Fibroblast of lung (primary cell): ENCODE measurements at regions not wholly inside any gene's neighbourhood (a gene's known extent, or its start where the extent isn't known, plus 50 kb on each side); places are given as distances from the start of the nearest gene placed in this dataset.

ENCODE experiments used
- DNase-seq, 2 donors: peaks; one replicate each; pipeline versions ENCODE4 v3.0.0 to v3.0.0-alpha.2; 2010; ENCODE audit warnings: low read depth in 2 of 2
- H2AFZ ChIP-seq: 2 replicates; pipeline ENCODE4 v1.5.1; 2012; ENCODE audit warnings: low read length, control low read depth, inconsistent platforms
- H3K27ac ChIP-seq: 2 replicates; pipeline ENCODE4 v1.5.1; 2011; ENCODE audit warnings: low read length, control low read depth; ENCODE audit not compliant: insufficient read depth
- H3K27me3 ChIP-seq: 2 replicates; pipeline ENCODE4 v1.5.1; 2011; ENCODE audit warnings: mild to moderate bottlenecking, low read length; ENCODE audit not compliant: control insufficient read depth, insufficient read depth
- H3K36me3 ChIP-seq: 2 replicates; pipeline ENCODE4 v1.5.1; 2011; ENCODE audit warnings: low read length; ENCODE audit not compliant: control insufficient read depth, insufficient read depth
- H3K4me1 ChIP-seq: 2 replicates; pipeline ENCODE4 v1.5.1; 2011; ENCODE audit warnings: low read length; ENCODE audit not compliant: control insufficient read depth, insufficient read depth; ENCODE audit errors: extremely low read depth
- H3K4me2 ChIP-seq: 2 replicates; pipeline ENCODE4 v1.5.1; 2011; ENCODE audit warnings: low read length, control low read depth; ENCODE audit not compliant: insufficient read depth; ENCODE audit errors: extremely low read depth
- H3K4me3 ChIP-seq, 4 experiments: fragments of 200-600 bp in 1 of 4; sonication (generic) in 1 of 4; replicated peaks in 1 of 4; 2 replicates each; pipeline ENCODE4 v1.5.1; 2011 to 2016; ENCODE audit warnings: low read length in 4 of 4, low read depth in 3 of 4, mild to moderate bottlenecking in 3 of 4, control low read depth in 2 of 4, inconsistent platforms in 1 of 4, mixed read lengths in 1 of 4; ENCODE audit not compliant: insufficient read depth in 1 of 4; ENCODE audit errors: control extremely low read depth in 1 of 4
- H3K79me2 ChIP-seq: 2 replicates; pipeline ENCODE4 v1.5.1; 2012; ENCODE audit warnings: mild to moderate bottlenecking, low read length, inconsistent platforms; ENCODE audit not compliant: control insufficient read depth, insufficient read depth
- H3K9ac ChIP-seq: 2 replicates; pipeline ENCODE4 v1.5.1; 2011; ENCODE audit warnings: mild to moderate bottlenecking, low read length, control low read depth; ENCODE audit not compliant: insufficient read depth
- H3K9me3 ChIP-seq: 2 replicates; pipeline ENCODE4 v1.5.1; 2012; ENCODE audit warnings: low read depth, low read length; ENCODE audit not compliant: control insufficient read depth, insufficient read depth
- H4K20me1 ChIP-seq: 2 replicates; pipeline ENCODE4 v1.5.1; 2011; ENCODE audit warnings: low read length; ENCODE audit not compliant: control insufficient read depth, insufficient read depth; ENCODE audit errors: extremely low read depth
- EZH2 ChIP-seq: IDR thresholded peaks from 2 replicates; pipeline ENCODE4 v1.5.1; 2012; ENCODE audit warnings: low read length, control low read depth, mild to moderate bottlenecking; ENCODE audit errors: missing control alignments
- TF ChIP-seq, protein P1 (sequence below), 2 donors: IDR thresholded peaks in 1 of 2; conservative IDR thresholded peaks in 1 of 2; 1 replicate in 1 of 2; 2 replicates in 1 of 2; pipeline ENCODE4 v1.5.1; 2011 to 2012; ENCODE audit warnings: low read length in 2 of 2, control low read depth in 1 of 2, inconsistent platforms in 1 of 2, low read depth in 1 of 2, mild to moderate bottlenecking in 1 of 2

DNA sequence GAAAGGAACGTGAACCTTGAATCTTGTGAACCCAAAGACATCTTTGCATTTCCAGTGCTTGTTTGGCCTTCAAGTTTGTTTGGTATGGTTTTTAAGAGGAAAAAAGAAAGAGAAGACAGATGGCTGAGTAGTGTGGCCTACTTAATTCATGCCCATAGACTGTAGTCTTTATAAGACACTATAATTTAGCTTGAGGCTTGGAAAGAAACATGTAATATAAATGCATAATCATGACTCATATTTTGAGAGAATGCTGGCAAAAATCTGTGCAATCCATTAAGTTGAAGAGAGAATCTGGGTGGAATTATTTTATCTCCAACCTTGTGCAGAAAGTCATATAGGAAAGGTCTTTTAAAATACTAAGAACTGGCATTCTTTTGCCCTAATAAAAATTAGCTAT lies 179.3 kb downstream of the SIPA1L2 start:
- TF ChIP-seq EZH2: no peak
- TF ChIP-seq, protein P1, sequence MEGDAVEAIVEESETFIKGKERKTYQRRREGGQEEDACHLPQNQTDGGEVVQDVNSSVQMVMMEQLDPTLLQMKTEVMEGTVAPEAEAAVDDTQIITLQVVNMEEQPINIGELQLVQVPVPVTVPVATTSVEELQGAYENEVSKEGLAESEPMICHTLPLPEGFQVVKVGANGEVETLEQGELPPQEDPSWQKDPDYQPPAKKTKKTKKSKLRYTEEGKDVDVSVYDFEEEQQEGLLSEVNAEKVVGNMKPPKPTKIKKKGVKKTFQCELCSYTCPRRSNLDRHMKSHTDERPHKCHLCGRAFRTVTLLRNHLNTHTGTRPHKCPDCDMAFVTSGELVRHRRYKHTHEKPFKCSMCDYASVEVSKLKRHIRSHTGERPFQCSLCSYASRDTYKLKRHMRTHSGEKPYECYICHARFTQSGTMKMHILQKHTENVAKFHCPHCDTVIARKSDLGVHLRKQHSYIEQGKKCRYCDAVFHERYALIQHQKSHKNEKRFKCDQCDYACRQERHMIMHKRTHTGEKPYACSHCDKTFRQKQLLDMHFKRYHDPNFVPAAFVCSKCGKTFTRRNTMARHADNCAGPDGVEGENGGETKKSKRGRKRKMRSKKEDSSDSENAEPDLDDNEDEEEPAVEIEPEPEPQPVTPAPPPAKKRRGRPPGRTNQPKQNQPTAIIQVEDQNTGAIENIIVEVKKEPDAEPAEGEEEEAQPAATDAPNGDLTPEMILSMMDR (conservative IDR thresholded peaks at IDR 0.05 in 1 of 2, IDR thresholded peaks at IDR 0.05 in 1 of 2; ENCODE audit: low read depth in 1 of 2, low read length in 2 of 2): no peak
- no peak overlapping the region for H3K4me3 ChIP-seq
- no peaks in the 10 kb centered on the region for H4K20me1 ChIP-seq
- no peaks in the 10 kb centered on the region for H3K27me3 ChIP-seq
- H3K9ac ChIP-seq: no peak overlapping the region
- H3K4me2 ChIP-seq: no peak overlapping the region
- H3K36me3 ChIP-seq: no peaks in the 10 kb centered on the region
- no peaks in the 10 kb centered on the region for H3K4me1 ChIP-seq
- peak in 1 of 2 donors; percentile 25 for DNase-seq
- no peaks in the 10 kb centered on the region for H3K9me3 ChIP-seq
- no peaks in the 10 kb centered on the region for H3K79me2 ChIP-seq
- no peak overlapping the region for H3K27ac ChIP-seq
- no peak overlapping the region for H2AFZ ChIP-seq

DNA sequence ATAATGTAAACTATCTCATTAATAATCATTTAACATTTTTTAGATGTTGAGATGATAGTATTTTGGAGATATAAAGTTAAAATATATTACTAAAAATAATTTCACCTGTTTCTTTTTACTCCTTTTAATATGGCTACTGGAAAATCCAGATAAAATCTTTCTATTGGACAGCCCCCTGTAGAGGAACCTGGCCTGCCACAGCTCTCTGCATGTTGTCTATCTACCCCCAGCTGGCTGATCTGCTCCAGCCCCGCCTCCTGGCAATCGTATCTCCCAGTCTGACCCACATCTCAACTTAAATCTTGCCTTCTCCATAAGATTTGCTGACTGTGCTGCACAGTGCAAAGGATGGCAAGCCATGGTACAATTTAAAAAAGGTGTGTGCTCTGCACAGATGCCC lies 182.8 kb downstream of the SIPA1L2 start:
- TF ChIP-seq, protein P1 (conservative IDR thresholded peaks at IDR 0.05 in 1 of 2, IDR thresholded peaks at IDR 0.05 in 1 of 2; ENCODE audit: low read depth in 1 of 2, low read length in 2 of 2): no peak
- no peak for TF ChIP-seq EZH2
- no peaks in the 10 kb centered on the region for H3K4me1 ChIP-seq
- H3K36me3 ChIP-seq: no peaks in the 10 kb centered on the region
- H3K27me3 ChIP-seq: no peaks in the 10 kb centered on the region
- H3K79me2 ChIP-seq: no peaks in the 10 kb centered on the region
- H3K9me3 ChIP-seq: no peaks in the 10 kb centered on the region
- H3K27ac ChIP-seq: no peak overlapping the region
- DNase-seq: no peak
- H3K4me3 ChIP-seq: no peak overlapping the region
- H4K20me1 ChIP-seq: no peaks in the 10 kb centered on the region
- H2AFZ ChIP-seq: no peak overlapping the region
- H3K4me2 ChIP-seq: no peak overlapping the region
- H3K9ac ChIP-seq: no peak overlapping the region

DNA sequence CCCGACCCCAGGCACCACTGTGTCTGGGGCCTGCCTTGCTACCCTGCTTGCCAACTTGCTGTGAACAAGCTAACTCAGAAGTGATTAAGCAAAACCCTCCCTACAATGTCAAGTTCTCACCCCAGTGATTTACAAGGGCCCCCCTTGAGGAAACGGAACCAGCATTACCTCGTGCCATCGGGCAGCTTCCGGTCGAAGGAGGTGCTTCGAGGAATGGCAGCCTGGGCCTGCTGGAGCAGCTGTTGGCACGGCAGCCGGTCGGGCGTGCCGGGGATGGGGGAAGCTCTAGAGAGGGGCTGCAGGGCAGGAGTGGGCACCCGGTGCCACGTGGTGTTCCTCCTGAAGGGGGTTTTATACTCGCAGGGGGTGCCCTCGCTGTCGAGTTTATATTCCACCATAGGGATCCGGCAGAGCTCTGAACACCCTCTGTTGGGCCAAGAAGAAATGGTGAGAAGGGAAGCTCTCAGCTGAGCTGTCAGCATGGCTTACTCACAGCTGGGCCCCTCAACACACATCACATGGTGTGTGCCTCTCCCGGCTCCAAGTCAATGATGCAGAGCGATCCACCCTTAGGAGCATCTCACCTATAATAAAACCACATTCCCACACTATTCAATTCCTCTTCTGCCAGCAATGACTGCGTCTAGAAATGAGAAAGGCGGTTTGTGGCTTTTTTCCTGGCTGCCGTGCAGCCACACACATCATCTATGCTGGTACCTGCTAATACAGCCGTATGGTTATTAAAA lies 184.4 kb downstream of the SIPA1L2 start:
- H3K27ac ChIP-seq: no peak overlapping the region
- H3K4me2 ChIP-seq: no peak overlapping the region
- no peaks in the 10 kb centered on the region for H3K4me1 ChIP-seq
- no peaks in the 10 kb centered on the region for H3K79me2 ChIP-seq
- no peaks in the 10 kb centered on the region for H3K9me3 ChIP-seq
- no peak overlapping the region for H2AFZ ChIP-seq
- H4K20me1 ChIP-seq: no peaks in the 10 kb centered on the region
- DNase-seq: no peak
- H3K36me3 ChIP-seq: no peaks in the 10 kb centered on the region
- no peak overlapping the region for H3K9ac ChIP-seq
- H3K27me3 ChIP-seq: no peaks in the 10 kb centered on the region
- TF ChIP-seq, protein P1 (conservative IDR thresholded peaks at IDR 0.05 in 1 of 2, IDR thresholded peaks at IDR 0.05 in 1 of 2; ENCODE audit: low read depth in 1 of 2, low read length in 2 of 2): no peak
- no peak overlapping the region for H3K4me3 ChIP-seq
